HEK293 (cell line): ENCODE measurements at regions not wholly inside any gene's neighbourhood (a gene's known extent, or its start where the extent isn't known, plus 50 kb on each side); places are given as distances from the start of the nearest gene placed in this dataset.

Experiments
- CTCF ChIA-PET: fragments of 350-600 bp; formaldehyde crosslinking; extraction: SDS; loops from one replicate; lab custom pipeline; 2021; ENCODE audit warnings: antibody characterized with exemption; lab: Yijun Ruan, JAX
- POLR2A ChIA-PET: fragments of 300-600 bp; formaldehyde crosslinking; extraction: SDS; loops from one replicate; lab custom pipeline; 2020; ENCODE audit warnings: antibody characterized with exemption, inconsistent platforms; lab: Yijun Ruan, JAX
- H3K27ac ChIP-seq: fragments of 200-500 bp; sonication (Bioruptor generic); 2 replicates; pipeline ENCODE4 v1.5.1; 2014; ENCODE audit warnings: low read depth, low read length, control low read depth, inconsistent platforms; ENCODE audit errors: extremely low read depth
- H3K36me3 ChIP-seq, 2 experiments: fragments of 200-500 bp in 1 of 2; sonication (Bioruptor generic) in 1 of 2; 1 replicate in 1 of 2; 2 replicates in 1 of 2; pipeline ENCODE4 v1.5.1; 2014 to 2017; ENCODE audit warnings: inconsistent platforms in 2 of 2, low read length in 2 of 2; ENCODE audit not compliant: control insufficient read depth in 2 of 2, insufficient read depth in 1 of 2
- H3K4me1 ChIP-seq: fragments of 200-500 bp; sonication (Bioruptor generic); 2 replicates; pipeline ENCODE4 v1.5.1; 2014; ENCODE audit warnings: mild to moderate bottlenecking, low read length, inconsistent platforms; ENCODE audit not compliant: control insufficient read depth, insufficient read depth
- H3K4me3 ChIP-seq: 2 replicates; pipeline ENCODE4 v1.5.1; 2011; ENCODE audit warnings: low read depth, mild to moderate bottlenecking, control low read depth, low read length, moderate library complexity
- H3K9me3 ChIP-seq: fragments of 200-500 bp; sonication (Bioruptor generic); 2 replicates; pipeline ENCODE4 v1.5.1; 2014; ENCODE audit warnings: low read depth, low read length, inconsistent platforms; ENCODE audit not compliant: control insufficient read depth, insufficient read depth
- AEBP2 ChIP-seq: fragments of 450-650 bp; formaldehyde crosslinking; IDR thresholded peaks from 2 replicates; pipeline ENCODE4 v1.5.1; 2016; ENCODE audit warnings: missing biosample characterization, missing genetic modification characterization, borderline replicate concordance
- IKZF3 ChIP-seq: fragments of 450-650 bp; IDR thresholded peaks from 2 replicates; pipeline ENCODE4 v1.5.0; 2018; ENCODE audit warnings: missing biosample characterization, mild to moderate bottlenecking, missing genetic modification characterization, moderate library complexity
- OVOL3 ChIP-seq: fragments of 450-650 bp; formaldehyde crosslinking; IDR thresholded peaks from 2 replicates; pipeline ENCODE4 v1.5.1; 2016; ENCODE audit warnings: missing biosample characterization, missing genetic modification characterization
- SALL2 ChIP-seq: fragments of 450-650 bp; formaldehyde crosslinking; IDR thresholded peaks from 2 replicates; pipeline ENCODE4 v1.5.0; 2017; ENCODE audit warnings: missing biosample characterization, mild to moderate bottlenecking, missing genetic modification characterization, borderline replicate concordance
- YY2 ChIP-seq: fragments of 450-650 bp; formaldehyde crosslinking; IDR thresholded peaks from 2 replicates; pipeline ENCODE4 v1.5.1; 2016; ENCODE audit warnings: missing biosample characterization, missing genetic modification characterization
- ZNF148 ChIP-seq: fragments of 450-650 bp; formaldehyde crosslinking; IDR thresholded peaks from 2 replicates; pipeline ENCODE4 v1.5.0; 2017; ENCODE audit warnings: missing biosample characterization, missing genetic modification characterization, borderline replicate concordance
- ZNF157 ChIP-seq: fragments of 450-650 bp; formaldehyde crosslinking; IDR thresholded peaks from 2 replicates; pipeline ENCODE4 v1.5.1; 2016; ENCODE audit warnings: missing biosample characterization, missing genetic modification characterization
- ZNF274 ChIP-seq, 2 experiments: fragments of 200-500 bp in 1 of 2; fragments of 450-650 bp in 1 of 2; sonication (Bioruptor generic) in 1 of 2; formaldehyde crosslinking in 1 of 2; IDR thresholded peaks; 2 replicates each; pipeline versions ENCODE4 v1.5.1 to v1.6.1; 2014 to 2016; ENCODE audit warnings: borderline replicate concordance in 1 of 2, inconsistent platforms in 1 of 2, low read length in 1 of 2, missing biosample characterization in 1 of 2, missing genetic modification characterization in 1 of 2
- ZNF354C ChIP-seq: fragments of 450-650 bp; formaldehyde crosslinking; IDR thresholded peaks from 2 replicates; pipeline ENCODE4 v1.5.1; 2016; ENCODE audit warnings: missing biosample characterization, missing genetic modification characterization, low read depth, borderline replicate concordance
- ZNF510 ChIP-seq: fragments of 450-650 bp; formaldehyde crosslinking; IDR thresholded peaks from 2 replicates; pipeline ENCODE4 v1.5.1; 2018; ENCODE audit warnings: mild to moderate bottlenecking, missing genetic modification characterization, missing biosample characterization; ENCODE audit not compliant: insufficient replicate concordance
- ZNF521 ChIP-seq: fragments of 450-650 bp; formaldehyde crosslinking; IDR thresholded peaks from 2 replicates; pipeline ENCODE4 v1.5.1; 2017; ENCODE audit warnings: missing biosample characterization, mild to moderate bottlenecking, missing genetic modification characterization
- ZNF561 ChIP-seq: fragments of 450-650 bp; IDR thresholded peaks from 2 replicates; pipeline ENCODE4 v1.5.1; 2018; ENCODE audit warnings: missing biosample characterization, missing genetic modification characterization, borderline replicate concordance
- TF ChIP-seq, protein P1 (sequence below): fragments of 450-650 bp; formaldehyde crosslinking; conservative IDR thresholded peaks from 2 replicates; pipeline ENCODE4 v1.5.1; 2016; ENCODE audit warnings: low read depth, missing biosample characterization, missing genetic modification characterization
- TF ChIP-seq, protein P2 (sequence below): fragments of 450-650 bp; formaldehyde crosslinking; IDR thresholded peaks from 2 replicates; pipeline ENCODE4 v1.5.1; 2017; ENCODE audit warnings: missing biosample characterization, missing genetic modification characterization
- TF ChIP-seq, protein P3 (sequence below): fragments of 450-650 bp; formaldehyde crosslinking; IDR thresholded peaks from 2 replicates; pipeline ENCODE4 v1.5.1; 2016; ENCODE audit warnings: missing biosample characterization, missing genetic modification characterization

GRCh38 chr13:26897706-26898550 lies 137.3 kb upstream of the GPR12 start:
- H3K9me3 ChIP-seq: no peaks in the 10 kb centered on the region
- H3K27ac ChIP-seq: no peak overlapping the region
- no peaks in the 10 kb centered on the region for H3K36me3 ChIP-seq
- ChIA-PET CTCF (interaction anchor here (0.7 to 1.5 kb wide), 2 partner anchors 25 kb away, joined by 3 to 4 read pairs; no protein-coding TSS in a partner anchor), POLR2A (no interaction called here)
- no peak overlapping the region for H3K4me3 ChIP-seq
- no peak for TF ChIP-seq ZNF157 (tag by site-specific recombination)
- TF ChIP-seq ZNF148 (tag by site-specific recombination): no peak
- TF ChIP-seq, protein P1, sequence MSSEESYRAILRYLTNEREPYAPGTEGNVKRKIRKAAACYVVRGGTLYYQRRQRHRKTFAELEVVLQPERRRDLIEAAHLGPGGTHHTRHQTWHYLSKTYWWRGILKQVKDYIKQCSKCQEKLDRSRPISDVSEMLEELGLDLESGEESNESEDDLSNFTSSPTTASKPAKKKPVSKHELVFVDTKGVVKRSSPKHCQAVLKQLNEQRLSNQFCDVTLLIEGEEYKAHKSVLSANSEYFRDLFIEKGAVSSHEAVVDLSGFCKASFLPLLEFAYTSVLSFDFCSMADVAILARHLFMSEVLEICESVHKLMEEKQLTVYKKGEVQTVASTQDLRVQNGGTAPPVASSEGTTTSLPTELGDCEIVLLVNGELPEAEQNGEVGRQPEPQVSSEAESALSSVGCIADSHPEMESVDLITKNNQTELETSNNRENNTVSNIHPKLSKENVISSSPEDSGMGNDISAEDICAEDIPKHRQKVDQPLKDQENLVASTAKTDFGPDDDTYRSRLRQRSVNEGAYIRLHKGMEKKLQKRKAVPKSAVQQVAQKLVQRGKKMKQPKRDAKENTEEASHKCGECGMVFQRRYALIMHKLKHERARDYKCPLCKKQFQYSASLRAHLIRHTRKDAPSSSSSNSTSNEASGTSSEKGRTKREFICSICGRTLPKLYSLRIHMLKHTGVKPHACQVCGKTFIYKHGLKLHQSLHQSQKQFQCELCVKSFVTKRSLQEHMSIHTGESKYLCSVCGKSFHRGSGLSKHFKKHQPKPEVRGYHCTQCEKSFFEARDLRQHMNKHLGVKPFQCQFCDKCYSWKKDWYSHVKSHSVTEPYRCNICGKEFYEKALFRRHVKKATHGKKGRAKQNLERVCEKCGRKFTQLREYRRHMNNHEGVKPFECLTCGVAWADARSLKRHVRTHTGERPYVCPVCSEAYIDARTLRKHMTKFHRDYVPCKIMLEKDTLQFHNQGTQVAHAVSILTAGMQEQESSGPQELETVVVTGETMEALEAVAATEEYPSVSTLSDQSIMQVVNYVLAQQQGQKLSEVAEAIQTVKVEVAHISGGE (tag by site-specific recombination): no peak
- no peak for TF ChIP-seq YY2 (tag by site-specific recombination)
- TF ChIP-seq, protein P2, sequence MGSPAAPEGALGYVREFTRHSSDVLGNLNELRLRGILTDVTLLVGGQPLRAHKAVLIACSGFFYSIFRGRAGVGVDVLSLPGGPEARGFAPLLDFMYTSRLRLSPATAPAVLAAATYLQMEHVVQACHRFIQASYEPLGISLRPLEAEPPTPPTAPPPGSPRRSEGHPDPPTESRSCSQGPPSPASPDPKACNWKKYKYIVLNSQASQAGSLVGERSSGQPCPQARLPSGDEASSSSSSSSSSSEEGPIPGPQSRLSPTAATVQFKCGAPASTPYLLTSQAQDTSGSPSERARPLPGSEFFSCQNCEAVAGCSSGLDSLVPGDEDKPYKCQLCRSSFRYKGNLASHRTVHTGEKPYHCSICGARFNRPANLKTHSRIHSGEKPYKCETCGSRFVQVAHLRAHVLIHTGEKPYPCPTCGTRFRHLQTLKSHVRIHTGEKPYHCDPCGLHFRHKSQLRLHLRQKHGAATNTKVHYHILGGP: no peak
- TF ChIP-seq ZNF274 (IDR thresholded peaks at IDR 0.05; ENCODE audit: low read length): no peak
- no peak for TF ChIP-seq ZNF274 (tag by site-specific recombination; IDR thresholded peaks at IDR 0.05; ENCODE audit: borderline replicate concordance)
- no peak for TF ChIP-seq ZNF561
- TF ChIP-seq OVOL3 (tag by site-specific recombination): no peak
- no peak for TF ChIP-seq SALL2 (tag by site-specific recombination)
- TF ChIP-seq IKZF3 (tag by site-specific recombination): no peak
- TF ChIP-seq, all 188 proteins: peak for 0
- no peaks in the 10 kb centered on the region for H3K4me1 ChIP-seq

GRCh38 chr13:26896986-26897668 lies 136.5 kb upstream of the GPR12 start:
- TF ChIP-seq ZNF521 (tag by site-specific recombination) (no peak), AEBP2 (no peak), ZNF354C (tag by site-specific recombination) (no peak), ZNF510 (tag by site-specific recombination) (no peak)
- TF ChIP-seq, protein P3, sequence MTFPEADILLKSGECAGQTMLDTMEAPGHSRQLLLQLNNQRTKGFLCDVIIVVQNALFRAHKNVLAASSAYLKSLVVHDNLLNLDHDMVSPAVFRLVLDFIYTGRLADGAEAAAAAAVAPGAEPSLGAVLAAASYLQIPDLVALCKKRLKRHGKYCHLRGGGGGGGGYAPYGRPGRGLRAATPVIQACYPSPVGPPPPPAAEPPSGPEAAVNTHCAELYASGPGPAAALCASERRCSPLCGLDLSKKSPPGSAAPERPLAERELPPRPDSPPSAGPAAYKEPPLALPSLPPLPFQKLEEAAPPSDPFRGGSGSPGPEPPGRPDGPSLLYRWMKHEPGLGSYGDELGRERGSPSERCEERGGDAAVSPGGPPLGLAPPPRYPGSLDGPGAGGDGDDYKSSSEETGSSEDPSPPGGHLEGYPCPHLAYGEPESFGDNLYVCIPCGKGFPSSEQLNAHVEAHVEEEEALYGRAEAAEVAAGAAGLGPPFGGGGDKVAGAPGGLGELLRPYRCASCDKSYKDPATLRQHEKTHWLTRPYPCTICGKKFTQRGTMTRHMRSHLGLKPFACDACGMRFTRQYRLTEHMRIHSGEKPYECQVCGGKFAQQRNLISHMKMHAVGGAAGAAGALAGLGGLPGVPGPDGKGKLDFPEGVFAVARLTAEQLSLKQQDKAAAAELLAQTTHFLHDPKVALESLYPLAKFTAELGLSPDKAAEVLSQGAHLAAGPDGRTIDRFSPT (tag by site-specific recombination): no peak
- no peaks in the 10 kb centered on the region for H3K4me1 ChIP-seq
- ChIA-PET CTCF (interaction anchor here (0.6 to 0.7 kb wide), 2 partner anchors 15 to 24 kb away, joined by 3 to 5 read pairs; no protein-coding TSS in a partner anchor), POLR2A (no interaction called here)
- H3K4me3 ChIP-seq: no peak overlapping the region
- H3K27ac ChIP-seq: no peak overlapping the region
- no peaks in the 10 kb centered on the region for H3K36me3 ChIP-seq
- no peaks in the 10 kb centered on the region for H3K9me3 ChIP-seq
